ENCODE measurements at regions not wholly inside any gene's neighbourhood (a gene's known extent, or its start where the extent isn't known, plus 50 kb on each side); places are given as distances from the start of the nearest gene placed in this dataset.

- no peak overlapping the region for H3K4me3 ChIP-seq (ENCODE audit: low read depth in 1 of 2, low read length in 2 of 2)
- no peaks in the 10 kb centered on the region for H3K9me3 ChIP-seq (ENCODE audit: low read length)
- H3K4me1 ChIP-seq (ENCODE audit: insufficient read depth, low read length): no peaks in the 10 kb centered on the region
- H3K27me3 ChIP-seq (ENCODE audit: control insufficient read depth in 1 of 2, insufficient read depth in 2 of 2, low read length in 2 of 2): no peaks in the 10 kb centered on the region
- no peak overlapping the region for H3K9ac ChIP-seq (ENCODE audit: low read length)
- H3K36me3 ChIP-seq (ENCODE audit: insufficient read depth, low read length): no peaks in the 10 kb centered on the region
- no peak overlapping the region for H3K27ac ChIP-seq (ENCODE audit: low read depth, low read length)
Measured at GRCh38 chr5:175098301-175098700, 345.7 kb downstream of the DRD1 start.

DNA sequence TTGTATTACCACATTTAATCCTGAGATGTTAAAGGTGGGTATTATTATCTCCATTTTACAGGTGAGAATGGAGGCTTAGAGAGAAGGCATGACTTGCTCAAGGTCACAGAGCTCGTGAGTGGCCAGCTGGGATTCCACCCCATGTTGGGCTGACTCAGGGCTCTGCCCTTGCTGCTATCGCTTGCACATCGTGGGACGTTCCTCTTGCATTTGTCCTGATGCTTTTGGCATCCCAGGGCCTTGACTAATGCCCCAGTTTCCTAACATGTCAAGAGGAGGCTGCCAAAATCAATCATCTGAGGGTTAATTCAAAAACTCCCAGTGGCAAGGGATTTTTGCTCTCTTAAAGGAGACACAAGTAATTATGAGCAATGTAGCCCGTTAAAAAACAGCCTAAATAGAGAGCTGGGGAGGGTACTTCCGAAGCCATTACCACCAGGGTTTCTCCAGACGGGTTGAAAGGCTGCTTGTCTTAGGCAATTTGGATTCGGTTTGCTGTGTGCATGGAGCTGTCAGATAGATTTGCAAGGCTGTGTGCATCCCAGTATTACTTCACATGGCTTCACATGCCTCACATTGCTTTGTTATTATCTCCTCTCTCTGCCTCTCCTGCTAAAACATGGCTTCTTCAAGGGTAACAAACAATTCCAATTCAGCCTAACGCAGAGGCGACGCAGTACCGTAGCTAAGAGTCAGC is 347.4 kb downstream of the DRD1 start:
- Histone ChIP-seq H3K36me3 (ENCODE audit: insufficient read depth, low read length) (no peaks in the 10 kb centered on the region), H3K4me3 (ENCODE audit: low read depth in 1 of 2, low read length in 2 of 2) (no peak overlapping the region)

GRCh38 chr5:175094461-175094860 is 349.5 kb downstream of the DRD1 start:
- no peak overlapping the region for H3K27ac ChIP-seq (ENCODE audit: low read depth, low read length)
- no peaks in the 10 kb centered on the region for H3K4me1 ChIP-seq (ENCODE audit: insufficient read depth, low read length)
- no peaks in the 10 kb centered on the region for H3K9me3 ChIP-seq (ENCODE audit: low read length)
- H3K27me3 ChIP-seq (ENCODE audit: control insufficient read depth in 1 of 2, insufficient read depth in 2 of 2, low read length in 2 of 2): no peaks in the 10 kb centered on the region
- H3K36me3 ChIP-seq (ENCODE audit: insufficient read depth, low read length): no peaks in the 10 kb centered on the region
- H3K9ac ChIP-seq (ENCODE audit: low read length): no peak overlapping the region
- no peak overlapping the region for H3K4me3 ChIP-seq (ENCODE audit: low read depth in 1 of 2, low read length in 2 of 2)

More for the DNA sequence above, 347.4 kb downstream of the DRD1 start:
- Histone ChIP-seq H3K4me1 (ENCODE audit: insufficient read depth, low read length) (no peaks in the 10 kb centered on the region), H3K9ac (ENCODE audit: low read length) (no peak overlapping the region), H3K27me3 (ENCODE audit: control insufficient read depth in 1 of 2, insufficient read depth in 2 of 2, low read length in 2 of 2) (no peaks in the 10 kb centered on the region), H3K27ac (ENCODE audit: low read depth, low read length) (no peak overlapping the region), H3K9me3 (ENCODE audit: low read length) (no peaks in the 10 kb centered on the region)

GRCh38 chr5:175092691-175093090 is 351.3 kb downstream of the DRD1 start:
- no peaks in the 10 kb centered on the region for H3K4me1 ChIP-seq (ENCODE audit: insufficient read depth, low read length)
- H3K27me3 ChIP-seq (ENCODE audit: control insufficient read depth in 1 of 2, insufficient read depth in 2 of 2, low read length in 2 of 2): no peaks in the 10 kb centered on the region
- H3K36me3 ChIP-seq (ENCODE audit: insufficient read depth, low read length): no peaks in the 10 kb centered on the region
- H3K27ac ChIP-seq (ENCODE audit: low read depth, low read length): no peak overlapping the region
- no peak overlapping the region for H3K4me3 ChIP-seq (ENCODE audit: low read depth in 1 of 2, low read length in 2 of 2)
- H3K9ac ChIP-seq (ENCODE audit: low read length): no peak overlapping the region
- no peaks in the 10 kb centered on the region for H3K9me3 ChIP-seq (ENCODE audit: low read length)

GRCh38 chr5:175088963-175089362 is 355.0 kb downstream of the DRD1 start:
- no peaks in the 10 kb centered on the region for H3K9me3 ChIP-seq (ENCODE audit: low read length)
- H3K27me3 ChIP-seq (ENCODE audit: control insufficient read depth in 1 of 2, insufficient read depth in 2 of 2, low read length in 2 of 2): no peaks in the 10 kb centered on the region

GRCh38 chr5:175082866-175083590 is 358.6 kb downstream of the MSX2 start:
- Histone ChIP-seq H3K4me1 (ENCODE audit: insufficient read depth, low read length) (no peaks in the 10 kb centered on the region), H3K9me3 (ENCODE audit: low read length) (no peaks in the 10 kb centered on the region), H3K27me3 (ENCODE audit: control insufficient read depth in 1 of 2, insufficient read depth in 2 of 2, low read length in 2 of 2) (no peaks in the 10 kb centered on the region), H3K9ac (ENCODE audit: low read length) (no peak overlapping the region), H3K4me3 (ENCODE audit: low read depth in 1 of 2, low read length in 2 of 2) (no peak overlapping the region), H3K36me3 (ENCODE audit: insufficient read depth, low read length) (no peaks in the 10 kb centered on the region), H3K27ac (ENCODE audit: low read depth, low read length) (no peak overlapping the region)

More at GRCh38 chr5:175088963-175089362, 355.0 kb downstream of the DRD1 start:
- no peak overlapping the region for H3K9ac ChIP-seq (ENCODE audit: low read length)
- no peak overlapping the region for H3K4me3 ChIP-seq (ENCODE audit: low read depth in 1 of 2, low read length in 2 of 2)
- no peaks in the 10 kb centered on the region for H3K36me3 ChIP-seq (ENCODE audit: insufficient read depth, low read length)
- no peak overlapping the region for H3K27ac ChIP-seq (ENCODE audit: low read depth, low read length)
- no peaks in the 10 kb centered on the region for H3K4me1 ChIP-seq (ENCODE audit: insufficient read depth, low read length)

- Histone ChIP-seq H3K9ac (ENCODE audit: low read length) (no peak overlapping the region), H3K4me3 (ENCODE audit: low read depth in 1 of 2, low read length in 2 of 2) (no peak overlapping the region), H3K27me3 (ENCODE audit: control insufficient read depth in 1 of 2, insufficient read depth in 2 of 2, low read length in 2 of 2) (no peaks in the 10 kb centered on the region), H3K36me3 (ENCODE audit: insufficient read depth, low read length) (no peaks in the 10 kb centered on the region), H3K9me3 (ENCODE audit: low read length) (no peaks in the 10 kb centered on the region), H3K27ac (ENCODE audit: low read depth, low read length) (no peak overlapping the region), H3K4me1 (ENCODE audit: insufficient read depth, low read length) (no peaks in the 10 kb centered on the region)
Measured at GRCh38 chr5:175082346-175082745, 358.0 kb downstream of the MSX2 start.

DNA sequence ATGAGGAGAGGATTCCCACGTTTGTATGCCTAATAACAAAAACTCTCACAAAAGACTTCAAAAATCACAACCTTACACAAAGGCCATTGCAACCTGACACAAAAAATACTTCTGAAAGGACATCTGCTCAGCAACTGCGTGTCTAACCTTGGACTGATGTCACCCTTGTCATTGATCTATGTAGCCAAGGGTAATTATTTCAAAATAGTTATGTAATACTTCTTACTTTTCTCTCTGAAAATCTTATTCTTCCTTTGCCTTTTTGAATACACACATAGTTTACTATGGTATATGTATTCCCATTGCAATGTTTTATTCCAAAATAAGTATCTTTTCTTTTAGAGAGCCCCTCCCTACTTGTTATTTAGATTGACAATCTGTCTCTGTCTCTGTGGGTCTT is 355.3 kb downstream of the MSX2 start:
- Histone ChIP-seq H3K9ac (ENCODE audit: low read length) (no peak overlapping the region), H3K4me1 (ENCODE audit: insufficient read depth, low read length) (no peaks in the 10 kb centered on the region), H3K27me3 (ENCODE audit: control insufficient read depth in 1 of 2, insufficient read depth in 2 of 2, low read length in 2 of 2) (no peaks in the 10 kb centered on the region), H3K27ac (ENCODE audit: low read depth, low read length) (no peak overlapping the region), H3K4me3 (ENCODE audit: low read depth in 1 of 2, low read length in 2 of 2) (no peak overlapping the region), H3K36me3 (ENCODE audit: insufficient read depth, low read length) (no peaks in the 10 kb centered on the region), H3K9me3 (ENCODE audit: low read length) (no peaks in the 10 kb centered on the region)

DNA sequence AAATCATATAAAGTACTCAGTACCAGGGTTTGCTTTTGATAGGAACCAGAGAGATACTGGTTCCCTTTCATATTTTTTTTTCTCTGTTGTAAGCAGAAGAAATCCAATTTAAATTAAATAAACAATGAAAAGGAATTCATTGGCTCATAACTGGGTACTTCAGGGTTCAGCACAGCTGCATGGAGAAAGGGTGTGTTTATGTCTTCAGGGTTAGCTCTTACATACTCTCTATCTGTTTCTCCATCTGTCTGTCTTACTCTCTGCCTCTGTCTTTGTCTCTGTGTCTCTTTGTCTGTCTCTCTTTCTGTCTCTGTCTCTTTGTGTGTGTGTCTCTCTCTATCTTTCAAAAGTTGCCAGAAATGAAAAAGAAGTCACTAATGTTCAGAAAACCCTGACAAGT is 345.9 kb downstream of the MSX2 start:
- no peaks in the 10 kb centered on the region for H3K9me3 ChIP-seq (ENCODE audit: low read length)
- no peak overlapping the region for H3K27ac ChIP-seq (ENCODE audit: low read depth, low read length)
- no peak overlapping the region for H3K9ac ChIP-seq (ENCODE audit: low read length)
- H3K4me3 ChIP-seq (ENCODE audit: low read depth in 1 of 2, low read length in 2 of 2): no peak overlapping the region
- no peaks in the 10 kb centered on the region for H3K36me3 ChIP-seq (ENCODE audit: insufficient read depth, low read length)
- H3K27me3 ChIP-seq (ENCODE audit: control insufficient read depth in 1 of 2, insufficient read depth in 2 of 2, low read length in 2 of 2): no peaks in the 10 kb centered on the region
- H3K4me1 ChIP-seq (ENCODE audit: insufficient read depth, low read length): no peaks in the 10 kb centered on the region

- Histone ChIP-seq H3K9ac (ENCODE audit: low read length) (no peak overlapping the region), H3K27me3 (ENCODE audit: control insufficient read depth in 1 of 2, insufficient read depth in 2 of 2, low read length in 2 of 2) (no peaks in the 10 kb centered on the region), H3K4me3 (ENCODE audit: low read depth in 1 of 2, low read length in 2 of 2) (no peak overlapping the region), H3K36me3 (ENCODE audit: insufficient read depth, low read length) (no peaks in the 10 kb centered on the region), H3K27ac (ENCODE audit: low read depth, low read length) (no peak overlapping the region), H3K4me1 (ENCODE audit: insufficient read depth, low read length) (no peaks in the 10 kb centered on the region), H3K9me3 (ENCODE audit: low read length) (no peaks in the 10 kb centered on the region)
Measured at GRCh38 chr5:175060257-175060656, 335.9 kb downstream of the MSX2 start.

GRCh38 chr5:175059687-175060211 is 335.4 kb downstream of the MSX2 start:
- Histone ChIP-seq H3K4me3 (ENCODE audit: low read depth in 1 of 2, low read length in 2 of 2) (peak overlapping the region in 1 of 2 donors; percentile 19), H3K27ac (ENCODE audit: low read depth, low read length) (no peak overlapping the region), H3K4me1 (ENCODE audit: insufficient read depth, low read length) (no peaks in the 10 kb centered on the region), H3K9me3 (ENCODE audit: low read length) (no peaks in the 10 kb centered on the region), H3K36me3 (ENCODE audit: insufficient read depth, low read length) (no peaks in the 10 kb centered on the region), H3K27me3 (ENCODE audit: control insufficient read depth in 1 of 2, insufficient read depth in 2 of 2, low read length in 2 of 2) (no peaks in the 10 kb centered on the region), H3K9ac (ENCODE audit: low read length) (no peak overlapping the region)

Measured in muscle layer of colon (tissue), 2 donors.